SK-N-SH (cell line): ENCODE measurements at regions not wholly inside any gene's neighbourhood (a gene's known extent, or its start where the extent isn't known, plus 50 kb on each side); places are given as distances from the start of the nearest gene placed in this dataset.

Experiments
- CTCF ChIA-PET: fragments of 300-600, 350-600 bp; formaldehyde crosslinking; extraction: SDS; loops from one replicate; lab custom pipeline; 2021; lab: Yijun Ruan, JAX
- POLR2A ChIA-PET: fragments of 350-600 bp; sonication (Branson Sonifier 250); formaldehyde crosslinking; extraction: SDS; loops from one replicate; lab custom pipeline; 2020; ENCODE audit warnings: antibody characterized with exemption, inconsistent platforms; lab: Yijun Ruan, JAX
- DNase-seq: peaks from one replicate; pipeline ENCODE4 v3.0.0; 2012
- H2AFZ ChIP-seq: fragments of 200-600 bp; sonication (generic); 2 replicates; pipeline ENCODE4 v1.8.1; 2016; ENCODE audit warnings: antibody characterized with exemption, mild to moderate bottlenecking, low read depth
- H3F3A ChIP-seq: fragments of 200-600 bp; sonication (generic); replicated peaks from 2 replicates; pipeline ENCODE3; 2016; ENCODE audit warnings: antibody characterized with exemption, mild to moderate bottlenecking; ENCODE audit not compliant: insufficient read depth
- H3K27ac ChIP-seq, 2 experiments: fragments of 200-500 bp in 1 of 2; fragments of 200-600 bp in 1 of 2; sonication (Bioruptor generic) in 1 of 2; sonication (generic), shearing (Covaris generic) in 1 of 2; 2 replicates each; pipeline versions ENCODE4 v1.5.1 to v1.6.1; 2014 to 2016; ENCODE audit warnings: low read depth in 2 of 2, inconsistent platforms in 1 of 2, low read length in 1 of 2, mild to moderate bottlenecking in 1 of 2, mixed read lengths in 1 of 2
- H3K27me3 ChIP-seq: fragments of 200-600 bp; sonication (generic), shearing (Covaris generic); 2 replicates; pipeline ENCODE4 v1.6.1; 2016; ENCODE audit warnings: mixed run types; ENCODE audit not compliant: insufficient read depth
- H3K36me3 ChIP-seq, 2 experiments: fragments of 200-500 bp in 1 of 2; fragments of 200-600 bp in 1 of 2; sonication (Bioruptor generic) in 1 of 2; sonication (generic) in 1 of 2; replicated peaks in 1 of 2; 2 replicates each; pipeline versions ENCODE3 to v1.5.1; 2014 to 2016; ENCODE audit warnings: low read length in 1 of 2, mild to moderate bottlenecking in 1 of 2; ENCODE audit not compliant: insufficient read depth in 2 of 2, control insufficient read depth in 1 of 2
- H3K4me1 ChIP-seq, 2 experiments: fragments of 200-500 bp in 1 of 2; fragments of 200-600 bp in 1 of 2; sonication (Bioruptor generic) in 1 of 2; sonication (generic), shearing (Covaris generic) in 1 of 2; 2 replicates each; pipeline versions ENCODE4 v1.5.1 to v1.6.1; 2014 to 2016; ENCODE audit warnings: low read depth in 1 of 2, low read length in 1 of 2, mixed run types in 1 of 2; ENCODE audit not compliant: insufficient read depth in 2 of 2, control insufficient read depth in 1 of 2
- H3K4me2 ChIP-seq: fragments of 200-600 bp; sonication (generic), shearing (Covaris generic); 2 replicates; pipeline ENCODE4 v1.6.1; 2017; ENCODE audit warnings: mixed run types
- H3K4me3 ChIP-seq, 2 experiments: fragments of 200-500 bp in 1 of 2; fragments of 200-600 bp in 1 of 2; sonication (Bioruptor generic) in 1 of 2; sonication (generic), shearing (Covaris generic) in 1 of 2; 2 replicates each; pipeline versions ENCODE4 v1.5.1 to v1.8.1; 2014 to 2016; ENCODE audit warnings: low read depth in 2 of 2, inconsistent platforms in 1 of 2, low read length in 1 of 2, mild to moderate bottlenecking in 1 of 2, mixed read lengths in 1 of 2, moderate library complexity in 1 of 2
- H3K79me2 ChIP-seq: fragments of 200-600 bp; sonication (generic); 2 replicates; pipeline ENCODE4 v1.8.1; 2017; ENCODE audit warnings: mild to moderate bottlenecking; ENCODE audit not compliant: insufficient read depth
- H3K9ac ChIP-seq: fragments of 200-600 bp; sonication (generic); 2 replicates; pipeline ENCODE4 v1.6.1; 2017; ENCODE audit warnings: mixed run types
- H3K9me2 ChIP-seq: fragments of 200-600 bp; sonication (generic); 2 replicates; pipeline ENCODE4 v1.6.1; 2017; ENCODE audit warnings: mixed run types
- H3K9me3 ChIP-seq: fragments of 200-600 bp; sonication (generic); 2 replicates; pipeline ENCODE4 v1.6.1; 2017; ENCODE audit warnings: mixed run types, mild to moderate bottlenecking, moderate library complexity
- H4K20me1 ChIP-seq: fragments of 200-600 bp; sonication (generic); 2 replicates; pipeline ENCODE4 v1.6.1; 2017; ENCODE audit warnings: mild to moderate bottlenecking, mixed run types; ENCODE audit not compliant: insufficient read depth
- ELF1 ChIP-seq: IDR thresholded peaks from 2 replicates; pipeline ENCODE4 v1.4.0; 2012
- FOXM1 ChIP-seq: IDR thresholded peaks from 2 replicates; pipeline ENCODE4 v1.4.0; 2012; ENCODE audit warnings: low read depth, mild to moderate bottlenecking
- JUND ChIP-seq: IDR thresholded peaks from 2 replicates; pipeline ENCODE4 v1.4.0; 2012
- MEF2A ChIP-seq: IDR thresholded peaks from 2 replicates; pipeline ENCODE4 v1.4.0; 2012; ENCODE audit warnings: low read depth, borderline replicate concordance
- NFIC ChIP-seq: IDR thresholded peaks from 2 replicates; pipeline ENCODE4 v1.4.0; 2012; ENCODE audit warnings: borderline replicate concordance
- POLR2AphosphoS5 ChIP-seq: IDR thresholded peaks from 2 replicates; pipeline ENCODE4 v1.6.1; 2012; ENCODE audit warnings: low read depth, low read length
- RAD21 ChIP-seq: IDR thresholded peaks from 2 replicates; pipeline ENCODE4 v1.6.1; 2012; ENCODE audit warnings: mild to moderate bottlenecking, low read length
- RXRA ChIP-seq: IDR thresholded peaks from 2 replicates; pipeline ENCODE4 v1.4.0; 2012; ENCODE audit warnings: low read depth, mild to moderate bottlenecking, borderline replicate concordance
- TAF1 ChIP-seq: IDR thresholded peaks from 2 replicates; pipeline ENCODE4 v1.6.1; 2012; ENCODE audit warnings: low read depth, mild to moderate bottlenecking, low read length, moderate library complexity, borderline replicate concordance
- TCF12 ChIP-seq: IDR thresholded peaks from 2 replicates; pipeline ENCODE4 v1.4.0; 2012
- WGBS: methylation state at CpG from one replicate; pipeline ENCODE4 v1.1.6; 2017; ENCODE audit warnings: low lambda C conversion rate; 5-methylcytosine and 5-hydroxymethylcytosine counted together
- TF ChIP-seq, protein P1 (sequence below): IDR thresholded peaks from 2 replicates; pipeline ENCODE4; 2012
- TF ChIP-seq, protein P2 (sequence below): IDR thresholded peaks from 2 replicates; pipeline ENCODE4 v1.4.0; 2012; ENCODE audit warnings: low read depth, borderline replicate concordance
- TF ChIP-seq, protein P3 (sequence below): fragments of 150-350 bp; IDR thresholded peaks from 2 replicates; pipeline ENCODE4 v1.6.1; 2016; ENCODE audit warnings: mild to moderate bottlenecking, low read depth, low read length
- TF ChIP-seq, protein P4 (sequence below): fragments of 150-350 bp; IDR thresholded peaks from 2 replicates; pipeline ENCODE4 v1.6.1; 2017; ENCODE audit warnings: antibody characterized with exemption, low read length, low read depth, borderline replicate concordance
- TF ChIP-seq, protein P5 (sequence below): fragments of 200-600 bp; sonication (generic); IDR thresholded peaks from 2 replicates; pipeline ENCODE4 v1.6.1; 2017; ENCODE audit warnings: antibody characterized with exemption, mild to moderate bottlenecking, moderate library complexity
- TF ChIP-seq, protein P6 (sequence below): IDR thresholded peaks from 2 replicates; pipeline ENCODE4 v1.4.0; 2012; ENCODE audit warnings: low read depth

DNA sequence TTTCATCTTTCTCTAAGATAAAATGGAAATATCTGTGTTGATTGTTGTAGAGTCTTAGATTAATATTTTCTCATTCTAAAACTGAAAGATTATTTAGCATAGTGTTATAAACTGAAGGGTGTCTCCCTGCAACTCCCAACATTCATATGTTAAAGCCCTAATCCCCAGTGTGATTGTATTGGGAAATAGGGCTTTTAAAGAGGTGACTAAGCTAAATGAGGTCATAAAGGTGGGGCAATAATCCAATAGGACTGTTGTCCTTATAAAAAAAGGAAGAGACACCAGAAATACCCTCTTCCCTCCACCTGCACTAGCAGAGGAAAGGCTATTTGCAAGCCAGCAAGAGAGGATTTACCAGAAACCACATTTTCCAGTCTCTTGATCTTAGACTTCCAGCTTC lies 1626.4 kb downstream of the C4orf33 start:
- ChIA-PET POLR2A (no interaction called here), CTCF (no interaction called here)
- no peaks in the 10 kb centered on the region for H3K9me2 ChIP-seq
- H3K9ac ChIP-seq: no peak overlapping the region
- no peaks in the 10 kb centered on the region; a peak in 1 of 4 replicates for H3K4me1 ChIP-seq
- H3K79me2 ChIP-seq: no peaks in the 10 kb centered on the region
- no peaks in the 10 kb centered on the region for H3K9me3 ChIP-seq
- no peak overlapping the region for H2AFZ ChIP-seq
- no peaks in the 10 kb centered on the region for H3K36me3 ChIP-seq
- no peak overlapping the region for H3K4me2 ChIP-seq
- H3K27ac ChIP-seq: no peak overlapping the region
- H3F3A ChIP-seq: no peaks in the 10 kb centered on the region
- no peak overlapping the region for H3K4me3 ChIP-seq
- no peaks in the 10 kb centered on the region for H3K27me3 ChIP-seq
- H4K20me1 ChIP-seq: no peaks in the 10 kb centered on the region
- DNase-seq: no peak
- TF ChIP-seq, protein P1, sequence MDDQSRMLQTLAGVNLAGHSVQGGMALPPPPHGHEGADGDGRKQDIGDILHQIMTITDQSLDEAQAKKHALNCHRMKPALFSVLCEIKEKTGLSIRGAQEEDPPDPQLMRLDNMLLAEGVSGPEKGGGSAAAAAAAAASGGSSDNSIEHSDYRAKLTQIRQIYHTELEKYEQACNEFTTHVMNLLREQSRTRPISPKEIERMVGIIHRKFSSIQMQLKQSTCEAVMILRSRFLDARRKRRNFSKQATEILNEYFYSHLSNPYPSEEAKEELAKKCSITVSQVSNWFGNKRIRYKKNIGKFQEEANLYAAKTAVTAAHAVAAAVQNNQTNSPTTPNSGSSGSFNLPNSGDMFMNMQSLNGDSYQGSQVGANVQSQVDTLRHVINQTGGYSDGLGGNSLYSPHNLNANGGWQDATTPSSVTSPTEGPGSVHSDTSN: no peak
- no peak for TF ChIP-seq RAD21

DNA sequence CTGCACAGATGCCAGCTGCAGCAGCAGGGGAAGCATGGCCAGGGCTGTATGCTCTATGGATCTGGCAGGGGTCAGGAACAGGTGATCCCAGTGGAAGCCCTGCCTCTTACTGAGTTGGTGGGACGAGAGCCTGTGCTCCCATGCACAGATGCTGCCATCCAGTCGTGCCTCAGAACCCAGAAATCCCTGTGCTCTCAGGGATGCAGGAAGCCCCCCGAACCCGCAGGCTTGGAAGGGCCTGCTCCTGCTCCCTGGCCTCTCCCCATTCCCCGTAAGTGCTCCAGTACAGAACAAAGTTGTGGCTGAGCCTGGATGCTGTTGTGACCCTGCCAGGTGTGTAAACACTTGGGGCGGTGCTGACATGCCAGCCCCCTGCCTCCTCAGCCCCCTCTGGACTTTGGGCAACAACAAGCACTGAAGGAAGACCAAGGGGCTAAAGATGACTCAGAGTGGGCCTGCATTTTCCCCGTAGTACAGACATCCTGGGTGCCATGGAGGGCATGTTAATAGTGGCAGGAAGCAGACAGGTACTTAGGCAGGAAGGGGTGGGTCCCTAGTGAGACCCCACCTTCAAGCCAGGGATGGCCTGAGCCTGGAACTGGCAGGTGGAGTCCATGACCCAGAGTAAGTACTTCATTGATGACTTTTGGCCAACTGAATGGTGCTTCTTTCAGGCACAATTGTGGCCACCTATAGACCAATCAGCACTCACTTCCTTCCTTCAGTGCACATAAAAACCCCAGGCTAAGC lies 1640.7 kb downstream of the C4orf33 start:
- no peaks in the 10 kb centered on the region for H3K9me2 ChIP-seq
- TF ChIP-seq, protein P2, sequence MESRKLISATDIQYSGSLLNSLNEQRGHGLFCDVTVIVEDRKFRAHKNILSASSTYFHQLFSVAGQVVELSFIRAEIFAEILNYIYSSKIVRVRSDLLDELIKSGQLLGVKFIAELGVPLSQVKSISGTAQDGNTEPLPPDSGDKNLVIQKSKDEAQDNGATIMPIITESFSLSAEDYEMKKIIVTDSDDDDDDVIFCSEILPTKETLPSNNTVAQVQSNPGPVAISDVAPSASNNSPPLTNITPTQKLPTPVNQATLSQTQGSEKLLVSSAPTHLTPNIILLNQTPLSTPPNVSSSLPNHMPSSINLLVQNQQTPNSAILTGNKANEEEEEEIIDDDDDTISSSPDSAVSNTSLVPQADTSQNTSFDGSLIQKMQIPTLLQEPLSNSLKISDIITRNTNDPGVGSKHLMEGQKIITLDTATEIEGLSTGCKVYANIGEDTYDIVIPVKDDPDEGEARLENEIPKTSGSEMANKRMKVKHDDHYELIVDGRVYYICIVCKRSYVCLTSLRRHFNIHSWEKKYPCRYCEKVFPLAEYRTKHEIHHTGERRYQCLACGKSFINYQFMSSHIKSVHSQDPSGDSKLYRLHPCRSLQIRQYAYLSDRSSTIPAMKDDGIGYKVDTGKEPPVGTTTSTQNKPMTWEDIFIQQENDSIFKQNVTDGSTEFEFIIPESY: no peak
- TF ChIP-seq JUND: no peak
- TF ChIP-seq TAF1: no peak
- no peak for TF ChIP-seq MEF2A
- TF ChIP-seq, protein P3, sequence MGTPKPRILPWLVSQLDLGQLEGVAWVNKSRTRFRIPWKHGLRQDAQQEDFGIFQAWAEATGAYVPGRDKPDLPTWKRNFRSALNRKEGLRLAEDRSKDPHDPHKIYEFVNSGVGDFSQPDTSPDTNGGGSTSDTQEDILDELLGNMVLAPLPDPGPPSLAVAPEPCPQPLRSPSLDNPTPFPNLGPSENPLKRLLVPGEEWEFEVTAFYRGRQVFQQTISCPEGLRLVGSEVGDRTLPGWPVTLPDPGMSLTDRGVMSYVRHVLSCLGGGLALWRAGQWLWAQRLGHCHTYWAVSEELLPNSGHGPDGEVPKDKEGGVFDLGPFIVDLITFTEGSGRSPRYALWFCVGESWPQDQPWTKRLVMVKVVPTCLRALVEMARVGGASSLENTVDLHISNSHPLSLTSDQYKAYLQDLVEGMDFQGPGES: no peak
- TF ChIP-seq, protein P4, sequence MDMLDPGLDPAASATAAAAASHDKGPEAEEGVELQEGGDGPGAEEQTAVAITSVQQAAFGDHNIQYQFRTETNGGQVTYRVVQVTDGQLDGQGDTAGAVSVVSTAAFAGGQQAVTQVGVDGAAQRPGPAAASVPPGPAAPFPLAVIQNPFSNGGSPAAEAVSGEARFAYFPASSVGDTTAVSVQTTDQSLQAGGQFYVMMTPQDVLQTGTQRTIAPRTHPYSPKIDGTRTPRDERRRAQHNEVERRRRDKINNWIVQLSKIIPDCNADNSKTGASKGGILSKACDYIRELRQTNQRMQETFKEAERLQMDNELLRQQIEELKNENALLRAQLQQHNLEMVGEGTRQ: no peak
- TF ChIP-seq, protein P5, sequence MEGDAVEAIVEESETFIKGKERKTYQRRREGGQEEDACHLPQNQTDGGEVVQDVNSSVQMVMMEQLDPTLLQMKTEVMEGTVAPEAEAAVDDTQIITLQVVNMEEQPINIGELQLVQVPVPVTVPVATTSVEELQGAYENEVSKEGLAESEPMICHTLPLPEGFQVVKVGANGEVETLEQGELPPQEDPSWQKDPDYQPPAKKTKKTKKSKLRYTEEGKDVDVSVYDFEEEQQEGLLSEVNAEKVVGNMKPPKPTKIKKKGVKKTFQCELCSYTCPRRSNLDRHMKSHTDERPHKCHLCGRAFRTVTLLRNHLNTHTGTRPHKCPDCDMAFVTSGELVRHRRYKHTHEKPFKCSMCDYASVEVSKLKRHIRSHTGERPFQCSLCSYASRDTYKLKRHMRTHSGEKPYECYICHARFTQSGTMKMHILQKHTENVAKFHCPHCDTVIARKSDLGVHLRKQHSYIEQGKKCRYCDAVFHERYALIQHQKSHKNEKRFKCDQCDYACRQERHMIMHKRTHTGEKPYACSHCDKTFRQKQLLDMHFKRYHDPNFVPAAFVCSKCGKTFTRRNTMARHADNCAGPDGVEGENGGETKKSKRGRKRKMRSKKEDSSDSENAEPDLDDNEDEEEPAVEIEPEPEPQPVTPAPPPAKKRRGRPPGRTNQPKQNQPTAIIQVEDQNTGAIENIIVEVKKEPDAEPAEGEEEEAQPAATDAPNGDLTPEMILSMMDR: no peak
- TF ChIP-seq NFIC: no peak
- TF ChIP-seq ELF1: no peak
- no peak for TF ChIP-seq POLR2AphosphoS5
- TF ChIP-seq TCF12: no peak
- no peak for TF ChIP-seq FOXM1
- TF ChIP-seq, protein P1: no peak
- TF ChIP-seq RXRA: no peak
- TF ChIP-seq, protein P6, sequence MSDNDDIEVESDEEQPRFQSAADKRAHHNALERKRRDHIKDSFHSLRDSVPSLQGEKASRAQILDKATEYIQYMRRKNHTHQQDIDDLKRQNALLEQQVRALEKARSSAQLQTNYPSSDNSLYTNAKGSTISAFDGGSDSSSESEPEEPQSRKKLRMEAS: no peak
- TF ChIP-seq, all 33 proteins: peak for 0
- DNase-seq: no peak
- H3K4me3 ChIP-seq: no peak overlapping the region
- CTCF ChIA-PET: interaction anchor here (0.6 kb wide), 1 partner anchor 44 kb away, joined by 3 read pairs; no protein-coding TSS in a partner anchor
- POLR2A ChIA-PET: no interaction called here
- no peak overlapping the region for H3K9ac ChIP-seq
- H3K36me3 ChIP-seq: no peaks in the 10 kb centered on the region
- H3F3A ChIP-seq: no peaks in the 10 kb centered on the region
- H3K27me3 ChIP-seq: no peaks in the 10 kb centered on the region
- no peak overlapping the region for H2AFZ ChIP-seq
- no peaks in the 10 kb centered on the region for H4K20me1 ChIP-seq
- no peaks in the 10 kb centered on the region for H3K4me1 ChIP-seq
- H3K27ac ChIP-seq: no peak overlapping the region
- H3K9me3 ChIP-seq: no peaks in the 10 kb centered on the region
- H3K79me2 ChIP-seq: no peaks in the 10 kb centered on the region
- H3K4me2 ChIP-seq: no peak overlapping the region
- WGBS: 13% methylated on average over 4 of the region's 7 CpGs
